Natural killer cell (primary cell): ENCODE measurements at regions not wholly inside any gene's neighbourhood (a gene's known extent, or its start where the extent isn't known, plus 50 kb on each side); places are given as distances from the start of the nearest gene placed in this dataset.
"Not testable (repeated sequence)": the region's sequence is repeated elsewhere in the genome, so short reads cannot be mapped to it uniquely, and the experiment has no call there.

Experiments used
- ATAC-seq, 3 donors: fragments of 150-1000 bp in 2 of 3; fragments of 200-7000 bp in 1 of 3; cut with Tn5 transposase; 1 replicate in 1 of 3; 2 replicates in 2 of 3; pipeline ENCODE4 v1.10.0; 2021; ENCODE audit warnings: mild to moderate bottlenecking in 2 of 3, moderate library complexity in 2 of 3
- DNase-seq, 2 donors: peaks; one replicate each; pipeline versions ENCODE4 v3.0.0 to v3.0.0-alpha.2; 2013 to 2021; ENCODE audit warnings: mixed read lengths in 1 of 2
- H3K27ac ChIP-seq: one replicate; pipeline ENCODE4 v1.5.1; 2013; ENCODE audit warnings: mild to moderate bottlenecking, low read length
- H3K27me3 ChIP-seq: one replicate; pipeline ENCODE4 v1.6.1; 2013; ENCODE audit warnings: low read length; ENCODE audit not compliant: control insufficient read depth, insufficient read depth
- H3K36me3 ChIP-seq: one replicate; pipeline ENCODE4 v1.6.1; 2013; ENCODE audit warnings: low read length; ENCODE audit not compliant: control insufficient read depth, insufficient read depth
- H3K4me1 ChIP-seq: one replicate; pipeline ENCODE4 v1.6.1; 2013; ENCODE audit warnings: low read length; ENCODE audit not compliant: control insufficient read depth, insufficient read depth
- H3K4me3 ChIP-seq: one replicate; pipeline ENCODE4 v1.5.1; 2013; ENCODE audit warnings: low read length
- H3K9me3 ChIP-seq: one replicate; pipeline ENCODE4 v1.6.1; 2013; ENCODE audit warnings: low read length; ENCODE audit not compliant: control insufficient read depth, insufficient read depth
- H3K27ac Mint-ChIP-seq, 2 donors: one replicate each; pipeline ENCODE4 v1.8.0; 2022; ENCODE audit warnings: mild to moderate bottlenecking in 2 of 2, mixed read lengths in 2 of 2, moderate library complexity in 1 of 2
- H3K27me3 Mint-ChIP-seq, 2 donors: one replicate each; pipeline ENCODE4 v1.8.0; 2022; ENCODE audit warnings: low read depth in 2 of 2, mixed read lengths in 2 of 2
- H3K36me3 Mint-ChIP-seq: one replicate; pipeline ENCODE4 v1.8.0; 2022; ENCODE audit warnings: mixed read lengths
- H3K4me1 Mint-ChIP-seq, 2 donors: one replicate each; pipeline ENCODE4 v1.8.0; 2022; ENCODE audit warnings: mixed read lengths in 2 of 2
- H3K4me3 Mint-ChIP-seq: one replicate; pipeline ENCODE4 v1.8.0; 2022; ENCODE audit warnings: mild to moderate bottlenecking, moderate library complexity, mixed read lengths
- H3K9me3 Mint-ChIP-seq, 2 donors: one replicate each; pipeline ENCODE4 v1.8.0; 2022; ENCODE audit warnings: mixed read lengths in 2 of 2
- WGBS: methylation state at CpG from one replicate; pipeline ENCODE4 v1.1.7; 2013; ENCODE audit warnings: missing lambda C conversion rate; ENCODE audit not compliant: insufficient coverage; 5-methylcytosine and 5-hydroxymethylcytosine counted together
- intact Hi-C: fragments of 100-400 bp; cut with micrococcal nuclease; formaldehyde crosslinking; loops from one replicate; pipeline ENCODE4 v1.14.2; 2022
- TF ChIP-seq, protein P1 (sequence below): fragments of 200-600 bp; IDR thresholded peaks from one replicate; pipeline ENCODE4 v1.8.0; 2022; ENCODE audit warnings: antibody characterized with exemption

DNA sequence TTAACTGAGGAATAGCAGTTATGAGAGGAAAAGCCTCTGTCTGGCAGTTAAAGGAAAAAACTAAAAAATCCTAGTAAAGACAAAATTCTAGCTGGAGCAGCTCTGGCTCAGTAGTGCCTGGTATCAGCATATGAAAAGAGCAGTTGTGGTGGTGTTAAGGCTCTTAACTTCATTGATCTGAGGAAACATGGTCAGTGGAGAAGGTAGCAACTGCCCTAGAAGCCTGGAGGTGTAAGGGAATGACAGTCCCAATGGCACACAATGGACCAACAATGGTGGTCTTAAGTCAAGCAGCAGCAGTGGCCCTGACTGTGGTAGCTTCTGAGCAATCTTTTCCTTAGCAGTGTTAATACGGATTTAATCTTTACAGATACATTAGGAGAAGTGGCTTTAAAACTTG lies 189.6 kb upstream of the POF1B start:
- H3K27ac Mint-ChIP-seq, result no peak overlapping the region
- no peaks in the 10 kb centered on the region for H3K27me3 Mint-ChIP-seq
- Histone ChIP-seq H3K9me3 (no peaks in the 10 kb centered on the region), H3K36me3 (no peaks in the 10 kb centered on the region), H3K4me1 (no peaks in the 10 kb centered on the region), H3K4me3 (no peak overlapping the region), H3K27me3 (no peaks in the 10 kb centered on the region), H3K27ac (no peak overlapping the region)
- TF ChIP-seq, protein P1, sequence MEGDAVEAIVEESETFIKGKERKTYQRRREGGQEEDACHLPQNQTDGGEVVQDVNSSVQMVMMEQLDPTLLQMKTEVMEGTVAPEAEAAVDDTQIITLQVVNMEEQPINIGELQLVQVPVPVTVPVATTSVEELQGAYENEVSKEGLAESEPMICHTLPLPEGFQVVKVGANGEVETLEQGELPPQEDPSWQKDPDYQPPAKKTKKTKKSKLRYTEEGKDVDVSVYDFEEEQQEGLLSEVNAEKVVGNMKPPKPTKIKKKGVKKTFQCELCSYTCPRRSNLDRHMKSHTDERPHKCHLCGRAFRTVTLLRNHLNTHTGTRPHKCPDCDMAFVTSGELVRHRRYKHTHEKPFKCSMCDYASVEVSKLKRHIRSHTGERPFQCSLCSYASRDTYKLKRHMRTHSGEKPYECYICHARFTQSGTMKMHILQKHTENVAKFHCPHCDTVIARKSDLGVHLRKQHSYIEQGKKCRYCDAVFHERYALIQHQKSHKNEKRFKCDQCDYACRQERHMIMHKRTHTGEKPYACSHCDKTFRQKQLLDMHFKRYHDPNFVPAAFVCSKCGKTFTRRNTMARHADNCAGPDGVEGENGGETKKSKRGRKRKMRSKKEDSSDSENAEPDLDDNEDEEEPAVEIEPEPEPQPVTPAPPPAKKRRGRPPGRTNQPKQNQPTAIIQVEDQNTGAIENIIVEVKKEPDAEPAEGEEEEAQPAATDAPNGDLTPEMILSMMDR, result no peak
- H3K4me3 Mint-ChIP-seq, result no peak overlapping the region
- H3K4me1 Mint-ChIP-seq, result no peaks in the 10 kb centered on the region
- DNase-seq (no peak), ATAC-seq (no peak)
- no peaks in the 10 kb centered on the region for H3K9me3 Mint-ChIP-seq
- WGBS, result no CpG with 5 or more reads among the region's 1 CpG
- no peaks in the 10 kb centered on the region for H3K36me3 Mint-ChIP-seq
- intact Hi-C loops, result no loop called here

DNA sequence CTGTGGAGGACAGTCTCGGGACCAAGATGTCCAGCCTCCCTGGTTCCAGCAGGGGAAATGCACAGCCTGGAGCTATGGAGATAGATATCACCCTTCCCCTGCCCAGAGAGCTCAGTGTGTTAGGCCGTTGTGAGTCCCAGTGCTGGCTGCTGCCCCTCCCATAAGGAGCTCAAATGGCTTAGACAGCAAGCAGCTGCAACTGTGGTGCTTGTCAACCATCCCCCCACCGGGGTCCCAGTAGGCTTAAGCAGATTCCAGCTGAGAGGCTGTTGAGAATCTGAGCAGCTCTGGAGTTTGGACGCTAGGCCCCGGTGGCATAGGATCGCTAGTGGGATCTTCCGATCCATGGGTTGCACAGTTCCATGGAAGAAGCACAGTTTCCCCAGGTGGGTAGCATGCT lies 181.8 kb upstream of the POF1B start:
- 85% methylated on average over 7 of the region's 7 CpGs for WGBS
- Mint-ChIP-seq H3K27ac (no peak overlapping the region), H3K36me3 (no peaks in the 10 kb centered on the region), H3K4me3 (no peak overlapping the region), H3K9me3 (no peaks in the 10 kb centered on the region), H3K4me1 (no peaks in the 10 kb centered on the region), H3K27me3 (no peaks in the 10 kb centered on the region)
- Histone ChIP-seq H3K9me3 (no peaks in the 10 kb centered on the region), H3K27me3 (no peaks in the 10 kb centered on the region), H3K36me3 (no peaks in the 10 kb centered on the region), H3K4me3 (no peak overlapping the region), H3K4me1 (no peaks in the 10 kb centered on the region), H3K27ac (no peak overlapping the region)
- TF ChIP-seq, protein P1, result no peak
- intact Hi-C loops, result no loop called here
- DNase-seq, result no peak
- no peak for ATAC-seq

DNA sequence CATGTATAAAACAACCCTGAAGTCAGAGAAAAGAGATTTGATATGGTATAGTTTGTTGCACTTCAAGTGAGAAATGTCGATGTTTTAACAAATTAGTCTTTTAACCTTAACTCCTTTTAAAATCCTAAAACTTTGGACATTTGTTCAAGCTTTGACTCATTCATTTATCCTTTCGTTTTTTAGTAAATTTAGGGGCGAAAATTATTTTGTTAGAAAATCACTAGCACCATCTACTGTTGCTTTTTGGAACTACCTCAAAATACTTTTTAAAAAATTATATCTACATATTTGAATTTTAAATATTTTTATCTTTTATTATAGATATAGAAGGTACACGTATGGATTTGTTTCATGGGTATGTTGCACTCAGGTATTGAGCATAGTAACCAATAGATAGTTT lies 165.1 kb upstream of the POF1B start:
- Mint-ChIP-seq H3K4me1 (no peaks in the 10 kb centered on the region), H3K36me3 (no peaks in the 10 kb centered on the region), H3K27ac (no peak overlapping the region), H3K27me3 (no peaks in the 10 kb centered on the region), H3K9me3 (no peaks in the 10 kb centered on the region), H3K4me3 (no peak overlapping the region)
- Histone ChIP-seq H3K9me3 (no peaks in the 10 kb centered on the region), H3K27ac (no peak overlapping the region), H3K4me1 (no peaks in the 10 kb centered on the region), H3K27me3 (no peaks in the 10 kb centered on the region), H3K36me3 (no peaks in the 10 kb centered on the region), H3K4me3 (no peak overlapping the region)
- TF ChIP-seq, protein P1, result peak; percentile 9
- ATAC-seq (no peak), DNase-seq (no peak)
- intact Hi-C loops, result no loop called here
- WGBS, result no CpG with 5 or more reads among the region's 4 CpGs

DNA sequence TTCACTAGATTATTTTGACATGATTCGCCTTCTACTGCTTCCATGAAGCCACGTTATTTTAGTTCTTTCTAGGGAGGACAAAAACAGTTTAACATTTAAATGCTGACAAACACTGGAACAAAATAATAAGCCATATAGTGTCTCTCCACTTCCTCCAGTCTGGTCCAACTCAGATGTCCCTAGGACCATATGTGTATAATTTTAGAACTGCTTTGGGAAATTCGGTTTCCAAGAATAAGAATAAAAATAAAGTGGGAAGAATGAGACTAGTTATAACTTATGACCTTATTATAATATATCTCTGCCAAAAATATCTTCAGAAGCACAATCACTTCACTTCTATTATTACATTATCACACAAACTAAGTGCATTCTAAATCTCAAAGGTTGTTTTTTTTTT lies 164.4 kb upstream of the POF1B start:
- Mint-ChIP-seq H3K4me3 (no peak overlapping the region), H3K4me1 (no peaks in the 10 kb centered on the region), H3K9me3 (no peaks in the 10 kb centered on the region), H3K36me3 (no peaks in the 10 kb centered on the region), H3K27ac (no peak overlapping the region), H3K27me3 (no peaks in the 10 kb centered on the region)
- Histone ChIP-seq H3K36me3 (no peaks in the 10 kb centered on the region), H3K4me3 (no peak overlapping the region), H3K27ac (no peak overlapping the region), H3K4me1 (no peaks in the 10 kb centered on the region), H3K9me3 (no peaks in the 10 kb centered on the region), H3K27me3 (no peaks in the 10 kb centered on the region)
- 75% methylated on average over 2 of the region's 3 CpGs for WGBS
- intact Hi-C loops, result no loop called here
- TF ChIP-seq, protein P1, result no peak
- no peak for DNase-seq
- no peak for ATAC-seq

DNA sequence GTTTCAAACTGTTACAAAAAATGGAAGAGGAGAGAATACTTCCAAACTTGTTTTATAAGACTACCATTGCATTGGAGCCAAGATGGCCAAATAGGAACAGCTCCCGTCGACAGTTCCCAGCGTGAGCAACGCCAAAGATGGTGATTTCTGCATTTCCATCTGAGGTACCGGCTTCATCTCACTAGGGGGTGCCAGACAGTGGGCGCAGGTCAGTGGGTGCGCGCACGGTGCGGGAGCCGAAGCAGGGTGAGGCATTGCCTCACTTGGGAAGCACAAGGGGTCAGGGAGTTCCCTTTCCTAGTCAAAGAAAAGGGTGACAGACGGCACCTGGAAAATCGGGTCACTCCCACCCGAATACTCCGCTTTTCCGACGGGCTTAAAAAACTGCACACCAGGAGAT lies 149.7 kb upstream of the POF1B start:
- H3K27me3 ChIP-seq, H3K4me3 Mint-ChIP-seq, H3K36me3 Mint-ChIP-seq, ATAC-seq, H3K4me1 ChIP-seq, H3K36me3 ChIP-seq, DNase-seq, H3K27ac Mint-ChIP-seq, H3K4me1 Mint-ChIP-seq, H3K27ac ChIP-seq, H3K27me3 Mint-ChIP-seq, intact Hi-C loops, H3K4me3 ChIP-seq, H3K9me3 Mint-ChIP-seq, H3K9me3 ChIP-seq: not testable (repeated sequence)
- WGBS, result 96% methylated on average over 17 of the region's 17 CpGs
